Renal pelvis (tissue), 1 donor: ENCODE measurements at regions not wholly inside any gene's neighbourhood (a gene's known extent, or its start where the extent isn't known, plus 50 kb on each side); places are given as distances from the start of the nearest gene placed in this dataset.

Experiments used
- DNase-seq: peaks from one replicate; pipeline ENCODE4 v3.0.0-alpha.2; 2013

DNA sequence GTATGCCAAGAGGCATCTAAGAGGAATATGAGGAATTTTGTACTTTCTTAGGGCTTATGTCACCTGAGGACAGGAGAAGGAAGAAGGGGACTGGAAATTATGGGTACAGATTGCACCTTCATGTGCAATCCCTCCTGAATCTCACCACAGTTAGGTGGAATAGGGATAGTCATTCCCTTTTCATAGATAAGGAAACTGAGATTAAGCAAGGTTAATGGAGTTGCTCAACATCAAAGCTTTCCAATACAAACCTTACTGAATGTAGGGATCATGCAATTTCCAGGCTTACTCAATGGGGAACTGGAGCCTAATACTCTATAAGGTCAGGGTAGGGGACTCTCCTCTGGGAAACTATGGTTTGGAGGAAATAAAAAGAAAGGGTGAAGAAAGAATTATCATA, 133.0 kb downstream of the C11orf87 start:
- no peak for DNase-seq

DNA sequence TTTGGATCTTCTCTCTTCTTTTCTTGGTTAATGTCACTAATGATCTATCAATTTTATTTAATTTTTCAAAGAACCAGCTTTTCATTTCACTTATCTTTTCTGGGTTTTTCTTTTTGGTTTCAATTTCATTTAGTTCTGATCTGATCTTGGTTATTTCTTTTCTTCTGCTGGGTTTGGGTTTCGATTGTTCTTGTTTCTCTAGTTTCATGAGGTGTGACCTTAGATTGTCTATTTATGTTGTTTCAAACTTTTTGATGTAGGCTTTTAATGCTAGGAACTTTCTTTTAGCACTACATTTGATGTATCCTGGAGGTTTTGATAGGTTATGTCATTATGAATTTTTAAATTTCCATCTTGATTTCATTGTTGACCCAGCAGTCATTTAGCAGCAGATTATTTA, 142.3 kb downstream of the C11orf87 start:
- DNase-seq, result no peak

DNA sequence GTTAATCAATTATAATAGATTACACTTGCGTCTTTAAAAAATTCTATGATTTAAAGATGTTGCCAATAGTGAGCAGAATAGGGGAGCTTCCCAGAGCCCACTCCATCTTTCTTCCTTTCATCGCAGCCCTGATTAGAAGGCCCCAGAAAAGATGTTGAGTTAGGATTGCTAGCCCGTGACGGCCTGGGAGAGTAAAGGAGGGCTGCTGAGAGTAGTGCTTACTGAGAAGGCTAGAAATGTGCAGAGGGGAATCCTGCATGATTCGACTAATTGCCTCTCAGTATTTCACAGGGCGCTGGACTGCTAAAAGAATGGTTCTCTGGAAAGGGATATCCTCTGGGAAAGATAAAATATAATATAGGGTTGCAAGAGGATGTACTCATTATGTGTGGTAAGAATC, 160.5 kb downstream of the C11orf87 start:
- no peak for DNase-seq

DNA sequence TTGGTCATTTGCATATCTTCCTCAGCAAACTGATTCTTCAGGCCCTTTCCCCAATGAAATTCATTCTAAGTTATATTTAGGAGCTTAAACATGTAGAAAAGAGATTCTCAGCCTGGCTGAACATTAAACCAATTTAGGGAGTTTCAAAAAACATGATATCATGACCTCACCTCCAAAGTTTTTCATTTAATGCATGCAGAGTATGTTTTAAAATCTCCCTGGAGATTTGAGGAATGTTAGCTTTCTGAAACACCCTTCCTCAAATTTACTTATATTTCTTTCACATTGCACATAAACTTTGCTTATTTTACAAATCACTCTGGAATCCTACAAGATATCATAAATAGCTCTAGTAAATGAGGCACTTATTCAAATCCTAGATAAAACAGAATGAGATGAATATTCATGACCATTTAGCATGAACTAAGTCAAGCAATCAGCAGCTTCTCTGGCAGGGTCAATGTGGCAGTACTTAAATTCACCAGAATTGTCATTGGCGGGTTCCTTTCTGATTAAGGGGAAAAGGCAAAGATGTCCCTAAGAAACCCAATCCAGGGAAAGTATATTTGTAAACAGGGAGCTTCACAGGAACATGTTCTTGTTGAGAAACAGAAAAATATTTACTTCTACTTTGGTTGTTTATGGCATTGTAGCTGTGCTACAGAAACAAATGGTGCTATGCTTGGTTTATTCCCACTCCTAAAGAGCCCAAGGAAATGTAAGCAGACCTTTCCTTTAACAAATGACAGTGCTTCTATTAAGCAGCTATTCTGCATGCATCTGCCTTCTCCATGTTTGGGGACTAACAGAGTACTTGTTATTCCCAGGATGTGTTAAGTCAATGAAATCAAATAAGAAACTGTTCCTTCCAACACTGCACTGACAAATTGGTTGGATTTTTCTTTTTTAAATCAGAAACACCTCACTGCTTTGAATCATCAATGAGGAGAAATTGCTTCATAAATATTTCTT, 162.3 kb downstream of the C11orf87 start:
- DNase-seq, result no peak

DNA sequence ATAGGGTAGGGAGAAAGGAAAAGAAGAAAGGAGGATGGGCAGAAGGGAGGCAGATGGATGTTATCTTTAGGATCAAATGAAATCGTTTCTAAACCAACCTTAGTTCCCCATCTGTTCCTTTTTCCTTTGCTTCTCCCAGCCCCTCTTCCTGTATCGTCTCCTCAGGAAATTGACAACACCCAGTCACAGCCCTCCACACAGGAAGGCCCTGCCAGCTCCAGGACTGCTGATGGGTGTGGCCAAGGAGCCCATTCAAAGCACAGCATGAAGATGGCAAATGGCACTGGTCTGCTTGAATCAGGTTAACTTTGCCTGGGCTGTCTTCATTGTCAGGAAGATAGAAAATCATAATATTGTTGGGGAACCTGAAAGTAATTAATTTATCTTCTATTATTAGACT, 164.8 kb downstream of the C11orf87 start:
- DNase-seq, result no peak

DNA sequence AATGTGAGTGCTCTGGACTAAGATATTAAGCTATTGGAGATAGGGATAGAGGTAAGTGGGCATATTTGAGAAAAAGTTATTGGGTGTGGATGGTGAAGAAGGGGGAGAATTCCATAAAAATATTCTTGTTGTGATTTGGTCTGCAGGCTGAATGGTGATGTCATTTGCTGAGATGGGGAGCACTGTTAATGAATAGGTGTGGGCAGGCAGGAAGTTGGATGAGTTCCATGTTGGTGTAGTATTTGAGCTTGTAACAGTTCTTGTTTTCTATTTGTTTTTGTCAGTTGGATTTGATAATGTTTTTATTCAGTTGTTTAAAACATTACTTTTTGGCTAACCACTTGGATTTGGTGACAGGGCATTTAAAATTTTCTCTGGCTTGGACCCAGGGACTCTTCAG, 168.8 kb downstream of the C11orf87 start:
- DNase-seq, result no peak

DNA sequence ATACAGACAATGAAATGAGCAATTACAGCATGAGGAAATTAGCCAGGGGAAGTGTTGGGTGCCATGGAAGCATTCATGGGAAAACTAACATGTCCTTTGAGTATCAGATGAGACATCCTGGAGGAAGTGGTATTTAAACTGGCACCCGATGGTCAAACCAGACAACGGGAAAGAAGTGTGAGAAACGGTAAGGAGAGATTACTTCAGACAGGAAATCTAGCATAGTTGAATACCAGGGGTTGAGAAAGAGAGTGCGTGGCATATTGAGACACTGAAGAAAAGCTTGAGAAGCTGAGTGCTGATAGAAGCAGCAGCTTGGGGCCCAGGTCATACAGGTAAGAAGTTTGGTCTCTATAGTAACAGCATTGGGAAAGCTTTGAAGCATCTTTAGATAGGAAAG, 175.3 kb downstream of the C11orf87 start:
- no peak for DNase-seq

DNA sequence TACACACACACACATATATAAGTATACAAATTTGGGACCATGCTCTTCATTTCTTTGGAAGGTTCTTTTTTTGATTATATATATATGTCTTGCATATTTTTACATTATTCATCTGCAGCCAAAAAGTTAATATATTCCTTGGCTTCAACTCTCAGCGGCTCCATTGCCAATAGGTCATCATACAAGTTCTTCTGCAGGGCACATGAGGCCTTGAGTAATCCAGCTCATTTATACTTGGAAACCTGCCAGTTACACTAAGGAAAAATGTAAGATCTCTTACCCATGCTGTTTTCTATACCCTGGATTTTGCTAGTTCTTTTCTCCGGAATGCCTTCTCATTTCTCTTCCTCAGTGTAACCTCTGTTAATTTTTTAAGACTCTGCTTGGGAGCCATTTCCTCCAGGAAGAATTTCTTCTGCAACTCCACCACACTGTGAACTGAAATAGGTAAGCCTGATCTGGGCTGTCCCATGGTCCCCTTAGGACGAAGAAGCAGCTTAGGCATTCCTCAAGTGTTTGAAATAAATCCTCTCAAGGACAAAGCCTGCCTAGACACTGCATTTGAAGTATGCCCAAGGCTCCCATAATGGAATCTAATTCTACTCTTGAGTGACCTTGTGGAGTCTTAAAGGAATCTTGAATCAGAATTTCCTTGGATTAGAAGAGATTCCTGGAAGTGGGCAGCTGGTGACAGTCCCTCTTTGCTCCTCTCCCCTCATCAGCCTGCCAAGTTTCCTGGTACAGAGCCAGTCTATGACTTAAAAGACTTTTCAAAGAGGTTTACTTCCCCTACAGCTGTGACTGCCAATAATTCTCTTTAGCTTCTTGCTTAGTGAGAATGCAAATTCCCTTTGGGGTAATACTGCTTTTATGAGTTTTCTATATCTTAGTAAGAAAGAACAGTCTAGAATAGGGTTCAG, 182.8 kb downstream of the C11orf87 start:
- DNase-seq, result no peak

DNA sequence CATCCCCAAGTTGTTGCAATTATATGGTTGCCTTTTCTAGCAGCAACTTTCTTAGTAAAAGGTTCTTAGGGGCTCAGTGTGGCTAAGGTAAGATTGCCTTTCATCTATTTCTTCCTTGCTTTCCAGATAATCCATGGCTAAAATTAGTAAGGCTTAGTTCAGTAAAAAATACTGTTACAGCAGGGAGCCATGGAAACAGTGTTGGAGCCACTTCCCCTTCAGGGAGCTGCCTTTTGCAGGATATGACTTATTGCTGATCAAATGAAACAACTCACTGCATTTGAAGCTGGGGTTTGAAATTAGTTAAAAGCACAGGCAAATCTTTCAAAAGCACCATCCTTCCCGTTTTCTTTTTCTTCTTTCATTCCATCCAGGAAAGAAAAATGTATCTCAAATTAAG, 184.3 kb downstream of the C11orf87 start:
- no peak for DNase-seq

DNA sequence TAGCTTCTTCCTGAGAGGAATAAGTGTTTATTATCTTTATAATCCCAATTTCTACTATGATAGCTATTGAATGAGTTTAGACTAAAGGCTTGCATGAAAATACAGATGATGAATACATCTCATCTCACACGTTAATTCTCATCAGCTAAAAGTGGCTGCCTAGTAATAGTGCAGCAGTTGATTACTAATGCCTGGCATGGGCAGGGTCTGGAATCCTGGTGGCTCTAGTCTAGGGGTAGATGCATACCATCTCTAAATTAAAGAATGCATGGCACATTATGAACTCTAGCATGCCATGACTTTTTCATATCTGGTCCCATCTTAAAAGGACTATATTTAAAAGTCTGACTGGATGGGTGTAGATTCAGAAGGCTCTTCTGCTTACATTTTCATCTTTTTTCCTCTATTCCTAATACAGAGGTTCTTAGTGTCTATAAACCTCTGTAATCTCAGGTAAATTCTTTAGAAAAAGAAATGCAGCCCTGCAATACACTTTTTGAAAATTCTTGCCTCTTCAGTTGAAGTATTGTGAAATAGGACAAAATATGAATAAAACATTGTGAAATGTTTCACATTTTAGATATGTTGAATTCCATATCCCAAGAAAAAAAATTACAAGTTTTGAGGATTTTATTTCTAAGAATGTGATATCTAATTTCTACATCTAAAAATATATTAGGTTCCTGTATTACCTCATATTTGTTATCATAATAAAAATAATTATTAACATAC, 187.6 kb downstream of the C11orf87 start:
- no peak for DNase-seq

DNA sequence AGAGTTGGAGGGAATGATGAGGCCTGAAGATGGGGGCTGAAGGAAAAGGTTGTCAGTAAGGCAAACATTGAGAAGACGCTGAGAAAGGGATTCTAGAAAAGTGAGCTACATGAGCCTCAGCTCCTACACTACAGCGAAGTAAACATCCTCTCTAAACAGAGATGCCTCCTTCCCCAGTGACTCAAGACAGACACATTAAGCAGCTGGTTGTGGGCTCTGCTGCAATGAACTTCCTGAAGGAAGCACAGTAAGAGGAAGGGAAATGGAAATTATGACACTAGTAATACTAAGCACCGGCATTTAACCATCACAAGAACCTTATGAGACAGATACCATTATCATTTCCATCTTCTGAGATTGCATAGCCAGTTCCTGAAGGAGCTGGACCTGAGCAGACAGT, 190.5 kb downstream of the C11orf87 start:
- no peak for DNase-seq

DNA sequence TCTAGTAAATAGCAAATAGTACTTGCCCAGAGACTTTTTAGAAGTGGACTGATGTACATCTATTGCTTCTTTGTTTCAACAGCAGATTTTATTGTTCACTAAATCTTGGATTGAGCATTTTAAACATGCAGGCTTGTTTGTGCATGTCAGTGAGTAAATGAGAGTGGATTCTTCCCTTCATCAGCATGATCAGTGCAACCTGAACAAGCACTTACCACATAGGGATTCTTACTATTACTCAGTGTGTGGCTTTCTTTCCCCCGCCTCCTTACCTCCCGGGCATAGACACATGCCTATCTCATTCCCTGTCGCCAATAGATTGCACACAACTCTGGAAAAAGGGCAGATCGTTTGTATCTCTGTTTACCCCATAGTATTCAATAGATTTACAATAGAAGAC, 197.5 kb downstream of the C11orf87 start:
- DNase-seq, result no peak

DNA sequence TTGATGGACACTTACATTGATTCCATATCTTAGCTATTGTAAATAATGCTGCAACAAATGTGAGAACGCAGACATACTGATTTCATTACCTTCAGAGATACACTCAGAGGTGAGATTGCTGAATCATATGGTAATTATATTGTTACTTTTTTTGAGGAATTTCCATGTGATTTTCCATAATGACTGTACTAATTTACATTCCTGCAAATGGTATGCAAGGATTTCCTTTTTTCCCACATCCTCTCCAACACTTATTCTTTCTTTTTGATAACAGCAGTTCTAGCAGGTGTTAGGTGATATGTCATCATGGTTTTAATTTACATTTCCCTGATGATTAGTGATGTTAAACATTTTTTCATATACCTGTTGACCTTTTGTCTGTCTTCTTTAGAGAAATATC, 207.7 kb downstream of the C11orf87 start:
- no peak for DNase-seq

DNA sequence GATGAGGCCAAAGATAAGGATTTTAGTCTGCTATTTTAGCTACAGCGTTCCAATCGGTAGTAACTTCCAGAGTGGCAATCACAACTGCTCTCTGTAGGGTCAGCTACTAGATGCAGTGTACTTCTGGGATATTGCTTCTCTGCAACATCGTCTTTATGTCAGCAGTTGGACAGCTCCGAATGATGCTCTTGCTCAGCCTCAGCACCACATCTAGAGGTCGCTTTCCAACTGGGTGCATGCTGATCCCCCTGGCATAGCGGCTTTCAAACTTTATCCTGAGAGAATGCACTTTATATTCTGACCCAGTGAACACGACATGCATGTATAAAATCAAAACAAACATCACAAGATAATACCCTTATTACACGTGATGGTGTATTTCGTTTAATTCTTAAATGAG, 219.6 kb downstream of the C11orf87 start:
- DNase-seq, result peak; percentile 71

DNA sequence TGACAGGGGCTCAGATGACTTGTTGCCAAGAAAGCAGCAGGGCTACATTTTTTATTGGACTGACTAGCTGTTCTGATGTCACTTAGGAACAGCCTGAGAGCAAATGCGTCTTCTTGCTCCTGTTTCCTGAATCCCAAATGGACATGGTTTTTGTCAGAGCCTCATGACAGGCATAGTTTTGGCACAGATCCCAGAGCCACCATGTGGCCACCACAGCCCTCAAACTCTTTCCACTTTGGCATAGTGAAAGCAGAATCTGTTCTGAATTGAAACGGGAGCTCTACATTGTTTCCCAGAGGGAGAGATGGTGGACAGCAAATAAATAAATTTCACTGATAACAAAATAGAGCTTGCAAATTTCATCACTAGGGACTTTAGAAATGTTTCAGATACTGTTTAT, 222.2 kb downstream of the C11orf87 start:
- no peak for DNase-seq

DNA sequence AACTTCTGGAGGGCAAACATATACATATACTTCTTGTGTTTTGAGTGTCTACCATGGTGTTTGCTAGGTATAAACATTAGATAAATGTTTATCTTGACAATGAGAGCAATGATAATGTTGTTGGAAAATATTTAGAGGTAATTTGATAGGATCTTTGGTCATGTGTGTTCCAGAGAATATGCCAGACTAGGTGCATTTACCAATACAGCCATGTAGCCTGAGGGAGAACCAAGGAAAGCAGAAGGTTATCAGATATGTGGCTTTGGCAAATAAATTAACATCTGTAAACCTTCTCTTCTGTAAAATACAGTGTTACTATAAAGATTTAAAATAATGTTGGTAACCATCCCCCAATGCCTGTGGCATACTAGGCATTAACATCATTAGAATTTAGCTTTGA, 226.8 kb downstream of the C11orf87 start:
- no peak for DNase-seq

DNA sequence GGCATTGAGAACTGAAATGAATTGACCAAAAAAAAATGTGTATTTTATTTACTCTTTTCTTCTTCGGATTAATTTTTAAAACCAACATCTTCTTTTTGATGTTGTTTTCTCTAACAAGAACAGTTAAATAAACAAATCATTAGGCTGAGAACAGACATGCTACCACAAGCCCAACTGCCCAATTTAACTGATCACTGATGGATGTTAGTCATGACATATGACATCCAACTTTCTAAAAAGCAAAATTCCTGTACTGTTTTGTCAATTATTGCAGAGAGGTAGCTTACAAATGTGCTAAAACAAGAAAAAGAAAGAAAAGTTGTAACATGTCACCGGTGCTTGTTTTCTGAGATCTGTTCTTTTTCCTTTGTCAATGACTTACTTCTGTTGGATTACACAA, 232.1 kb downstream of the C11orf87 start:
- DNase-seq, result no peak

DNA sequence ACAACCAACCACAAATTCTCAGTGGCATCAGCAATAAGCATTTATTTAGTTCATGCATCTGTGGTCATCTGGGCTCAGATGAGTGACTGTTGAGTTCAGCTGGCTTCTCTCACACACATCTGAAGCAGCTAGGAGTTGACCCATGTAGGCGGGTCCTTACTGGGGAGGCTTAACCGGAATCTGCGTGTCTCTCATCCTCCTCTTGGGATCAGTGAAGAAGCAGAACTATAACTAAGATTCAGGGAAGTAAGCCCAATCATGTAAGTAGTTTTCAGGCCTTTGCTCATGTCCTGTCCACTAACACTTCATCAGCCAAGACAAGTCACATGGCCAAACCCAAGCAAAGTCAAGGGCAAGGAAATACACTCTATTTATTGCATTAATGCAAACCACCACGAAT, 236.2 kb downstream of the C11orf87 start:
- no peak for DNase-seq

DNA sequence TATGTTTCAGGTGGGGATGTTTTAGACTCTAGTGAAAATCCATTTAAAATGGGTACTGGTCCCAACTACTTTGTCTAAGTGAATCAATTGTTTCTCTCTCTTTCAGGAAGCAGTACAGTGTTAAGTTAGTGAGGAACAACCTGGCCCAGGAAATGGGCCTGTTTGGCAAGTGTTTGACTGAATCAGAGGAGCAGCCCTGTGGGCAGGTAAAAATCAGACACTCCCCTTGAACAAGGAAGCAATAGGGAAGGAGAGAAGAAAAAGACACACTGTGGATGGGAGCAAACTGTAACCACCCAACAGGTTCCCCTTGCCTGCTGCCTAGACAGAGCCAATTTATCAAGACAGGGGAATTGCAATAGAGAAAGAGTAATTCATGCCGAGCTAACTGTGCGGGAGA, 245.7 kb downstream of the C11orf87 start:
- DNase-seq, result no peak

DNA sequence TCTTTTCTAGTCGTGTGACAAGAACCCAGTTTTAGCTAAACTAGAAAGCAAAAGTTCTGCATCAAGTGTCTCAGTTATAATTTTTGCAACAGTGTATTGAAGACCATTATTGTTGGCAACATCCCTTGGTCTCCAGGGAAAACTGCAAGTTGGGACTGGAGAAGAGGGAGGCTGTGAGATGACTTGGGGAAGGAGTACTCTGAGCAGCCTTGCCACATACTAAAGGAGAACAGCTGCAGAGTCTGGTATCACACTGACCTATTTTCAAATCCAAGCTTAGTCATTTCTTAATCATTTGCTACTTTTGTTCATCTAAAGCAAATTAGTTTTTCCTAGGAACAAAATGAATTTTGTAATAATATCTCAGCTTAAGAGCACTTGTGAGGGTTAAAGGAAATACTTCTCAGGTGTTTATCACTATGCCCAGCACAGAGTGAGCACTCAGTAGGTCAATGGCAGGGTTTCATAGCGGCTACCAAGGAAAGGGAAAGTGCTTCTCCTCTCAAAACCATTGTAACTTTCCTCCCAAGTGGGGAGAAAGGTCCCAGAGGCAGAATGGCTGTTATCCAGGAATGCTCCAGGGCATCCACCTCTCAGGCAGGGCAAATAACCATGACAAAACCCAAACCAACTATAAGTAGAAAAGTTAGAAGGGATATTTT, 247.1 kb downstream of the C11orf87 start:
- DNase-seq, result no peak

DNA sequence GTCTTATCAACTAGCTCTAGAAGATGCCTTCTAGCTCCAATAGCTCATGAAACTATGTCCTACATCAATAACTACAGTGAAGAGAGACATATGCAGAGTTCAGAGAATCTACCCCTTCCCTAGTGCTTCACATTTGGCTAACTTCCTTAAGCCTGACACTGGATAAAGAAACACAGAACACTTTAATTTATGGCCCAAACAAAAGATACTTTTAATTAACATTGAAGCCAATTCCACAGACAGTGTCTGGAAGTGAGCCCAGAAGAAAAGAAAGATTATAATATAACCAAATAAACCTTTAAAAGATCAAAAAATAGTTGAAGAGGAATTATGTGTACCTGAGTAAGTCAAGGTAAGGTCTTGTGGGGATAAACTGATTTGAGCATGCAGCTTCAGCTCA, 255.2 kb downstream of the C11orf87 start:
- DNase-seq, result no peak

DNA sequence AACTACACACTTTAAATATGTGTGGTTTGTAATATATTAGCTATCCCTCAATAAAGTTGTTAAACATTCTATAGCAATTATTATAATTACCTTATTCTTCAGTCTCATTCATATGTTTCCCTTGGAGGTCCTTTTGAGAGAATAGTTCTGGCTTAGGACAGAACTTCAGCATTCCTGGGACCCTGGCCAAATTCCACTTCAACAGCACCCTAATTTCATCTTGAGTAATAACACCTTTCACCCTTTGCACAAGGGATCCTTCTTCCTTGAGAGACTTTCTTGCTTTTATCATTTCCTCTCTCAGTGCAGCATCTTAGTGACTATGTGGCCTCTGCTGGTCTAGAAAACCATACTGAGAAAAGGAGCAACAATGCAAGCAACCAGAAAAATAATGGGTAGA, 255.9 kb downstream of the C11orf87 start:
- DNase-seq, result no peak
